CD4-positive, alpha-beta T cell treated with Interferon gamma for 1 hour (primary cell): ENCODE measurements at regions not wholly inside any gene's neighbourhood (a gene's known extent, or its start where the extent isn't known, plus 50 kb on each side); places are given as distances from the start of the nearest gene placed in this dataset.

Source experiments
- DNase-seq: peaks from one replicate; pipeline ENCODE4 v3.0.0-alpha.2; 2020

GRCh38 chr6:44682280-44682679 lies 294.8 kb downstream of the CDC5L start:
- DNase-seq = no peak

- no peak for DNase-seq
These were observed 295.7 kb downstream of the CDC5L start for GRCh38 chr6:44682987-44683779.

GRCh38 chr6:44685213-44685612 lies 297.7 kb downstream of the CDC5L start:
- DNase-seq = no peak

DNA sequence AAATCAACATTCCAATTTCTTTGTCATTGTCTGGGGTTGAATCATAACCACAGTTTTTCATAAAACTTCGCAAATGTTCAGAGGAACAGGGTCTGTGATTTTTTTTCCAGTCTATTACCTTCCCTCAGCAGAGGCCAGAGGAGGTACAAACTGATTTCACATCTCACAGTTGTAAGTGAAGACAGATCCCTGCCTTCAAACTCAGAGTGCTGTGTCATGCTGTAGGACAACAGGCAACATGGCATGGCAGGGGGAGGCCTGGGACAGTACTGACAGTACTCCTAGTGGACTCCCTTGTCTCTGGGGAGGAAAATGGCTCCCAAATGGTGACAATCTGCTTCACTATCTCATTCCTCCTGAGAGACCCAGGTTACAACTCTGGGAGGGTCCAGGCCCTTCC lies 308.6 kb downstream of the CDC5L start:
- DNase-seq = no peak

DNA sequence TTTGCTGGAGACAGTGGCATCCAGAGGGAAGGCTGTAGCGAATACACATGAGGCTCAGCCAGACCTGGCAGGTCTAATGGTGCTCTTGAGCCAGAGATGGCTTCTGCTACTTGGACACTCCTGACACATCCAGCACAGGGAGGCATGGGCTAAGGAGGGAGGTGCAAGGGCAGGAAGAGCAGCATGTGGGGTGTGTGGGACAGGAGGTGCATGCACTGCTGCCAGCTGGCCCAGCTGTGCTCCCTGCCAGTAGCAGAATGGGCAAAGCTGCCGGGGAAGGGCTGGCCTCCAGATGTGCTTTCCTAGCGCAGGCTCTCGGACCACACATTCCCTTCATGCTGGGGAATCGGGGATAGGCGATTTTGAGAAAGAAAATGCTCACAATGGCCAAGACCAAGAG lies 309.2 kb downstream of the CDC5L start:
- no peak for DNase-seq

- no peak for DNase-seq
These were observed 309.8 kb downstream of the CDC5L start for GRCh38 chr6:44697327-44697726.

- no peak for DNase-seq
These were observed 311.1 kb downstream of the CDC5L start for GRCh38 chr6:44698602-44699001.

- no peak for DNase-seq
These were observed 311.6 kb downstream of the CDC5L start for GRCh38 chr6:44699082-44699481.

GRCh38 chr6:44699851-44700250 lies 312.3 kb downstream of the CDC5L start:
- DNase-seq = no peak

DNA sequence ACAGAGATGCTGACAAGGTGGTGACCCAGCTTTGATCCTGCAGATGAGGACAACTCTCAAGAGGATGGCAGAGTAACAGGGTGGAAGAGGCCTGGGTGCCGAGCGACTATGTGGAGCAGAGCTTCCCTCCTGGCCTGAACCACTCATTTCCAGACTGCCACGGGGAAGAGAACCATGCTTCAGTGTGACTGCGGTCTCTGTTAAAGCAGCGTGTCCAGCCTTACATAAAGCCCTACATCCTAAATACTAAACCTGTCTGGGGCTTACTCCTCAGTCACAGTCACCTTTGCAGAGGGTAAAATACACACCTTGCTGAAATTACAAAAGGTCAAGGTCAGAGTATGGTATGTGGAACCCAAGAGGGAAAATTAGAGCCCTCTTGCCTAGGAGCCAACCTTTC lies 312.9 kb downstream of the CDC5L start:
- no peak for DNase-seq

DNA sequence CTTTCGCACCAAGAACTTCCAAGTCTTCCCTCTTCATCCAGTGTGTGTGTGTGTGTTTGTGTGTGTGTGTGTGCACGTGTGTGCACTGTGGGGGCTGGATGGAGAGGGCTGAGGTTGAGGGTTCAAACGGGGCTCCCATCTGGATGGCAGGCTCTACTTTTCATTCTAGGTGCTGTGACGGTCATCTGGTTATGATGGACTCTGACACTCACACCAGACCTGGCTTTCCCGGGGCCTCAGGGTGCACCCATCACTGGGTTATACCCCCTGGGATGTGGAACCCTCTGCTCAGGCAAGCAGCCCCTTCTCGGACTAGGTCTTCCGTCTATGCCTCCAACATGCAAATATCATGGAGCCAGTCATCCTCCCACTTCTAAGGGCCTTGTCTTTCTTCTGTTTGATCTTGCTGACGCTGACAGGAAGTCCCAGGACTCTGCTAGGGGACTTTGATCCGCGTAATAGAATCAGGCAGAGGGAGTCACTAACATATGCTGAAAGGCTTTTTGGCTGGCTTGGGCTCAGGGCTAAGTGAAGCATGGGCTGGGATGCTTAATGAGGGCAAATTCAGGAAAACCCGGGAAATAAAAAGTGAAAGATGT lies 313.6 kb downstream of the CDC5L start:
- DNase-seq = no peak

- no peak for DNase-seq
These were observed 314.2 kb downstream of the CDC5L start for GRCh38 chr6:44701637-44702101.

GRCh38 chr6:44702292-44702691 lies 314.8 kb downstream of the CDC5L start:
- DNase-seq = no peak

DNA sequence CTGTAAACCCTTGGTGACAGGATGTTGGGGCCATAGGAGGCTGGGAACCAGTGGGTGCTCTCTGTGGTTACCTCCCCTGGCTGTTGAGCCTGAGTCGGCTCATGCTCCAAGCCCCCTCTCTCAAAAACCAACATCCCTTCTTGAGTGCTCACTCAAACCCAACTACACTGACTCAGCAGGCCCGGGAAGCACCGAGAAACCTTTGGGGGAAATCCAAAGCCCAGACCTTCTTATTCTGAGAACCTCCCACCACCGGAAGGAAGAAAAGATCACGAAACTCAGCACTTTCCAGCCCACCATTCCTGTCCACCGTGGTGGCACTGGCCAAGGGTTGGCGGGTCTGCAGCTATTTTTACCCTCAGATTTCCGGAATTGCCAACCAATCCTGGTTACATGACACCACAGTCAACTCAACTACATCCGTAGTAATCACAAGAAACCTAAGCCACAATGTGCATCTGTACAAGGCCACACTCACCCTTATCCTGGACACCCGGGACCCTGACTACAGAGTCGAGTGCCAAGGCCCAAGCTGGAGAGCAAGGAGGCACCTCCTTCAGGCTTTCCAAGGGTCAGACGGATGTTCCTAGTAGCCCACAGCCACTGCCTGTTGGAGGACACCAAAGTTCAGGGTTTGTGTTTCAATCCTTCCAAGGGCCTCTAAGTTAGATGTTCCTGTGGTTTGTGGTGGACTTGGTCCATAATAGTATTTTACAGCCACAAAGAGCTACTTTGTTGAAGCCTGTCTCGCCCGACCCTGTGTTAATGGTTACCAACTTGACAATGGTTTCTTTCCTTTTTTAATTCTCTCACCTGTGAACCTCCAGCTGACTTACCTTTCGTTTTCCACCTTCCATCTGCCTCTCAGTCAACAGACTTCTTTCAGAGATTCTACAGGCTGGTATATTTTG lies 317.0 kb downstream of the CDC5L start:
- no peak for DNase-seq

DNA sequence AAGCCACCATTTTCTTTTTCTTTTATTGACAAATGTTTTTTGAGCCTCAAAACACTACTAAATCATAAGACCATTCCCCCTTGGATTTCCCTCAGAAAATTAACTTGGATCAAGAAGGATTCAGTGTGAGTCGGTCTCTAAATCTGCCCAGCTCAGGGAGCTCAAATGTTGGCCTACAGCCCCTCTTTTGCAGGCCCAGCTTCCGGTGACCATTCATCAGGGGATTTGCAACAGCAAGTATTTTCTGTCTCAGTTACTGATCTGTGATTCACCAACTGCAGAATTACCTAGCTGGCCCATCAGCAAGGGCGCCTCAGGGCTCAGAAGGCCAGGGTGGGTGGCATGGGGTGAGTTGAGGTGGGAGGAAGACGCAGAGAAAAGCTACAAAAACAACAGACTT lies 318.1 kb downstream of the CDC5L start:
- no peak for DNase-seq

- DNase-seq = no peak
These were observed 318.5 kb downstream of the CDC5L start for GRCh38 chr6:44706011-44706410.

GRCh38 chr6:44708208-44708607 lies 320.7 kb downstream of the CDC5L start:
- DNase-seq = no peak

DNA sequence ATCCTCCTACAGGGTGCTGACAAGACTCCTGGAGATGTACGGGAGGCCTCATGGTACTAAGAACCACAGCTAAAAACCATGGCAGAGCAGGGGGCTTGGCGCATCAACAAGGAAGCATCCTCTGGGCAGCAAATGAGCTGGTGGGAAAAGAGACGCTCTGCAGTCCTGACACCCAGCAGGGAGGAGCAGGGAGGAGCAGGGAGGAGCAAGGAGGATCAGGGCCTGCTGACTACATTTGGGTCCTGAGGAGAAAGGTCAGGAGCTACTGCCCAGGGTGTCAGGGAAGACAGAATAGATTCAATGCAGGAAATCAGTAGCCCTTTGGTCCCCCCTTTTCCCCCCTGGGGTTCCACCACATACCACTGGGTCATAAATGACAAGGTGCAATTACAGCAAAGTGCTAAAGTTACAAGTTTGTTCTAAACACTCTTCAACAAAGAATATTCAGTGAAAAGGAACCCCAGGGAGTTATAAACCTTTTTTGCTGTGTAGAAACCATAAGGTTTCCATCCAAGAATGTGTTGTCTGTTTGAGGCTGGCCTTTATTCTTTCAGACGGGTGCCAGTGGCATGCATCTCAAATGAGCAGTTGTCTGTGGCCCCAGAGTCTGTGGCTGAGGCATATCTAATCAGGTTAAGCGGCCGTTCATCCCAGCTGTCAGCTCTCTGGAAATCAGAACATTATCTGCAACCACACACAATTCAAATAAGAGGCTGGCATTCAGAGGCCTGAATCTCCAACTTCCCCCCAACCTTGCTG lies 325.0 kb downstream of the CDC5L start:
- no peak for DNase-seq

DNA sequence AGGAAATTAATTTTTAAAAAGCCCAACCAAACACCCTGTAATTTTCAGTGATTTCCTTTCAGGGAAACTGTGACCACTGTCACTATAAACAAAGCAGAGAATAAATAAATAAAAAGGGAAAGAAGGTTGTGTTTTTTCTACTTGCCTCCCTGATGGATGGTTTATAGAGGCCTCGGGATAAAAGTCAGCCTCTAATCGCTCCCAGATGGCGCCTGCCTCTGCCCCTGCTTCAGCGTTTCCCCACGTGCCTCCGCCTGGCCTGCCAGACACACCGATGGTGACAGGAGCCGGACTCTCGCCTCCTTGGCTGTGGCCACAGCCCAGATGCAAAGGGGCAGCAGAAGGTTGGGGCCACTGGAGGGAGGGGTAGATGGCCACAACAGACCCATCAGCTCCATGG lies 327.7 kb downstream of the CDC5L start:
- no peak for DNase-seq

GRCh38 chr6:44715925-44716324 lies 328.4 kb downstream of the CDC5L start:
- no peak for DNase-seq

- DNase-seq = no peak
These were observed 329.9 kb downstream of the CDC5L start for GRCh38 chr6:44717431-44717830.

DNA sequence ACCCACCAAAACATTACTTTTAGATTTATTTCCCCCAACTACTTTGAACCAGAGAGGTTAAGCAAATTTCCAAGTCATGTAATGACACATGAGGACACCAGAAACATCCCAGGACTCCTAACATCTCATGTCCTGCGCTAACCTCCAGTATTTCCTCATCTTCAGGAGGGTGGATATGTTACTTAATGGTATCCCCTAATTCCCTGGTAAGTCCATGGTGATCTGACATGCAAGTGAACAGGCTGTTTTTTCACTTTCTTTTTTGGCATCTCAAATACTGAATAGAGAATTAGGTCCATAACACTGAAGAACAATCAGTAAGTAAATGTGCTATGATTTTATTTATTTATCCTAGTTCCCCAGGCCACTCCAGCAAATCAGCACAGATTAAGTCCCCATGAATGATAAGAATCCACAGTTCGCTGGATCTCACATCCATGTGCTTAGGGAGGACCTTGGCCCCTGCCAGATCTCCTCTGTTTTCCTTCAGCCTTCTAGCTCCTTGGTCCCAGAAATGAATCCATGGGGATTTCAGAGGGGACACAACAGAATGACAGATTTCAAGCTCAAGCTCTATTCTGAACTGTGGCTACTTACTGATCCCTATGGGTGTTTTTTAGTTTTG lies 334.6 kb downstream of the CDC5L start:
- DNase-seq = no peak
